Effector memory CD4-positive, alpha-beta T cell (primary cell): ENCODE measurements at regions not wholly inside any gene's neighbourhood (a gene's known extent, or its start where the extent isn't known, plus 50 kb on each side); places are given as distances from the start of the nearest gene placed in this dataset.

Source experiments
- DNase-seq, 3 donors: peaks; one replicate each; pipeline ENCODE4 v3.0.0-alpha.2; 2020
- H3K27ac ChIP-seq: 2 replicates; pipeline ENCODE4 v1.7.0; 2013; ENCODE audit warnings: mild to moderate bottlenecking, low read length, moderate library complexity; ENCODE audit not compliant: insufficient read depth, poor library complexity, severe bottlenecking
- H3K27me3 ChIP-seq: replicated peaks from 2 replicates; pipeline ENCODE4 v1.7.0; 2013; ENCODE audit warnings: mild to moderate bottlenecking, low read length; ENCODE audit not compliant: insufficient read depth, control insufficient read depth, poor library complexity, severe bottlenecking
- H3K36me3 ChIP-seq: 2 replicates; pipeline ENCODE4 v1.7.0; 2013; ENCODE audit warnings: mild to moderate bottlenecking, low read length, moderate library complexity; ENCODE audit not compliant: control insufficient read depth, insufficient read depth
- H3K4me1 ChIP-seq: 2 replicates; pipeline ENCODE4 v1.7.0; 2013; ENCODE audit warnings: low read length, mild to moderate bottlenecking; ENCODE audit not compliant: control insufficient read depth, insufficient read depth, poor library complexity, severe bottlenecking
- H3K4me3 ChIP-seq: 2 replicates; pipeline ENCODE4 v1.7.0; 2013; ENCODE audit warnings: low read length, low read depth, mild to moderate bottlenecking; ENCODE audit not compliant: insufficient read depth, poor library complexity, severe bottlenecking
- H3K9me3 ChIP-seq: 2 replicates; pipeline ENCODE4 v1.7.0; 2013; ENCODE audit warnings: mild to moderate bottlenecking, low read length, moderate library complexity; ENCODE audit not compliant: control insufficient read depth

DNA sequence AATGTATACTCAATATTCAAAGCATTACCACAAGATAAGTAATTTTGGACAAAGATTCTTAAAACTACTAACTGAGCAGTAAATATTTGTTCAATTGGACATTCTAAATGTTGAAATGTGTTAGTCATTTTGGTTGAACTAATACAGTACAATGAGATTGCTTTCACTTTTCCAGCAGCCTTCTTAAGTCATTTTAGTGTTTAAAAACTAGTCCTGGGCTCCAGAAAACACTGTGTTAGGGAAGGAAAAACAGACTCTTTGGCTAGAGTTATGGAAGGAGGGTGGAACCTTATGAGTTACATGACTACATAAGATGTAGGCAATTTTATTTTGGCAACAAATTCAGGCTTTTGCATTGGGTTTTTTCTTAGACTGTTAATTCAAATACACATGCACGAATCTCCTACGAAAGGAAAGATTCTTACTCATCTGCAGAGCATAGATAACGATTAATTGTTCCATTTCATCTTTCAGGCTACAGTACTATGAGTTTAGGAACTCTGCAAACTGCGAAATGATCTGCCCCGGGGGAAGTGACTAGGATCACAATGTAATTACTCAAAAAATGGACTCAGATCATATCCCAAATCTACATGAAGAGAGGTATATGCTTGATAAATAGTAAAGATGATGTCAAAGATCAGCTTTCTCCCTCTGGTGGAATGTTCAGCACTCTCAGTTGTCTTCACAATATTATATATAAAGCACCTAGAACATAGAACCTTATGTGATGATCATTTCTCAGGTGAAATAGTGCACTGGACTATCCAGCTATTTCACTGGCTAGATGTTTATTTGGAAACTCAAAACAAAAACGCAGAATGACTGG is 492.8 kb upstream of the MDFIC2 start:
- Histone ChIP-seq H3K36me3 (no peaks in the 10 kb centered on the region), H3K9me3 (no peaks in the 10 kb centered on the region), H3K27ac (no peak overlapping the region), H3K4me3 (no peak overlapping the region), H3K4me1 (no peaks in the 10 kb centered on the region), H3K27me3 (no peaks in the 10 kb centered on the region)
- DNase-seq: no peak

DNA sequence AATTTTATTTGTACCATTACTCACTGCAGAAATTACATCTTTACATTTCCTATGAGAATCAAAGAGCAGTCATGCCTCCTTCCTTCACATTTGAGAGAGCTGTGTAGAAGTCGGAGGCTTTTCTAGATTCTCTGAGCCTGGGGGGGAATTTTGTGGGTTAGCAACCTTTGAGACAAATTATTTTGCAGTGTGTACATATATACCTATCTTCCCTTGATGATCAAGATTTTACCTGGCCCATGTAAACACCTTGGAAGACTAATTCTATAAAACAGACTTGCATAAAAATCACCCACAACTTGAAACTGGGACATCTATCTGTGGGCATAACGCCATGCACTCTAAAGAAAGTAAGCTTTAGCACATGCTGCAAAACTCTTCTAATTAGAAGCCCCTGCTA is 491.5 kb upstream of the MDFIC2 start:
- H3K4me1 ChIP-seq: no peaks in the 10 kb centered on the region
- no peak for DNase-seq
- no peaks in the 10 kb centered on the region for H3K9me3 ChIP-seq
- H3K4me3 ChIP-seq: no peak overlapping the region
- no peaks in the 10 kb centered on the region for H3K36me3 ChIP-seq
- H3K27ac ChIP-seq: no peak overlapping the region
- no peaks in the 10 kb centered on the region for H3K27me3 ChIP-seq

DNA sequence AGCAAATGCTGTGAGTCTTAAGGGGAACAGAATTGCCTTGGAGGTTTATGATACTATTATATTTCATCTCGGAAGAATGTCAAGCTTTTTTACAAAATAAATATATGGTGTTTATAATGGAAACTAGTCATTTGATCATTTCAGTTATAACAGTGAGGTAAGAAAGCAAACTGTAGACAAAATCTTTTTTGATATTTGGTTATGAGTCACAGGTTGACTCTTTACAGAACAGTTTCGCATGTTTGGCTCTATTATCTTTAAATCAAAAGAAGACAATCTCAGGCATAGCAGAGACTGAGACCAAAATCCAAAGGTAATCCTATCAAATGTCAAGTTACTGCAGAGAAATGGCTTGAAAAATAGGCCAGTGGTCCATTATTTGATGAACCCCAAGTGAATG is 490.9 kb upstream of the MDFIC2 start:
- DNase-seq: no peak
- Histone ChIP-seq H3K27me3 (no peaks in the 10 kb centered on the region), H3K4me1 (no peaks in the 10 kb centered on the region), H3K36me3 (no peaks in the 10 kb centered on the region), H3K4me3 (no peak overlapping the region), H3K27ac (no peak overlapping the region), H3K9me3 (no peaks in the 10 kb centered on the region)

DNA sequence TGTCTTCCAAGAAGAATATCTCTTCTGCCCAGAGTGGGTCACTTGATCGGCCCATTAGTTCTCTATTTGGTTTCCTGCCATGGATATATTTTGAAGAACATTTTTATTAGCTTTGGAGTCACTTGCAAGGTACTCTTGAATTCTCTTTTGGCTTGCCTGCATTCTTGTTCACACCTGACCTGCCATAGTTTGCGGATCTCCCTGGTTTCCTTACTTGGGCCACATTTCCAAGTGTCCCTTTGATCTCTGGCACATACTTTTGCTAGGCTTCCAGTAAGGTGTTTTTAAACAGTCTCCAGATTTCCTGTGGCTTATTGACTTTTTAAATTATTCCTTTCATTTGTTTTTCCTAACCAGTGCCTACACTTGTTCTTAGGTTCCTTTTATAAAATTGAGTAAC is 488.5 kb upstream of the MDFIC2 start:
- no peaks in the 10 kb centered on the region for H3K36me3 ChIP-seq
- no peaks in the 10 kb centered on the region for H3K9me3 ChIP-seq
- no peak overlapping the region for H3K27ac ChIP-seq
- no peak overlapping the region for H3K4me3 ChIP-seq
- H3K4me1 ChIP-seq: no peaks in the 10 kb centered on the region
- no peaks in the 10 kb centered on the region for H3K27me3 ChIP-seq
- DNase-seq: no peak

DNA sequence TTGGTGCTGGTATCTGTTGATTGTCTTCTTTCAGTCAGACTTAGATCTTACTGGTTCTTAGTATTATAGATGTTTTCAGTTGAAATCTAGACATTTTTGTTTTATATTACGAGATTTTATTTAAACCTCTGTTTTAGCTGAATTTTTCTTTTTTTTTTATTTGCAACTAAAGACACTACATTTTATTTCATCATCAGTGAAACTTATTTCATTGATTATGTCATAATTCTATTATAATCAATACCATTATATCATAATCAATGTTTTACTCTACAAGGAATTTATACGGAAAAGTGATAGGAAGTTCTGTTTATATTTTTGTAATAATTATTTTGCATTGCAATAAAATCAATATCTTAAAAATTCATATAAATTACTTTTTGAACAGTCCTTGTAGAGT is 477.4 kb upstream of the MDFIC2 start:
- no peaks in the 10 kb centered on the region for H3K4me1 ChIP-seq
- no peak overlapping the region for H3K4me3 ChIP-seq
- DNase-seq: no peak
- H3K27me3 ChIP-seq: no peaks in the 10 kb centered on the region
- H3K27ac ChIP-seq: no peak overlapping the region
- no peaks in the 10 kb centered on the region for H3K9me3 ChIP-seq
- H3K36me3 ChIP-seq: no peaks in the 10 kb centered on the region

DNA sequence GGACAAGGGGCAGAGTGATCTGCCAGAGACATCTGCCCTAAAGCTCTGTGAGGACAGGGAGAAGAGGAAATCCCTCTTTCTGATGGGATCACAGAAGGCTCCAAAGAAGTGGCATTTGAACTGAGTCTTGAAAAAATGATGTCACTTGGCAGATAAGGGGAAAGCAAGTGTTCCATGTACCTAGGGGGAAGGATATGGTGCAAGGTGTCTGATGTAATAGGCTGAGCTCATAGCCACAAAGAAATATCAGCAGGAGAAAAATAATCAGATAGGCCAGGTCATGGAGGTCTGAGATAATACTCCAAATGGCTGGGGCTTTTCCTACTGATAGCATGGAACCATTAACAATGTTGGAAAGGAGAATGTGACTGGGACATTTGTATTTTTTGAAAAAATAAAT is 468.4 kb upstream of the MDFIC2 start:
- Histone ChIP-seq H3K9me3 (no peaks in the 10 kb centered on the region), H3K27me3 (no peaks in the 10 kb centered on the region), H3K27ac (no peak overlapping the region), H3K36me3 (no peaks in the 10 kb centered on the region), H3K4me1 (no peaks in the 10 kb centered on the region), H3K4me3 (no peak overlapping the region)
- DNase-seq: no peak

DNA sequence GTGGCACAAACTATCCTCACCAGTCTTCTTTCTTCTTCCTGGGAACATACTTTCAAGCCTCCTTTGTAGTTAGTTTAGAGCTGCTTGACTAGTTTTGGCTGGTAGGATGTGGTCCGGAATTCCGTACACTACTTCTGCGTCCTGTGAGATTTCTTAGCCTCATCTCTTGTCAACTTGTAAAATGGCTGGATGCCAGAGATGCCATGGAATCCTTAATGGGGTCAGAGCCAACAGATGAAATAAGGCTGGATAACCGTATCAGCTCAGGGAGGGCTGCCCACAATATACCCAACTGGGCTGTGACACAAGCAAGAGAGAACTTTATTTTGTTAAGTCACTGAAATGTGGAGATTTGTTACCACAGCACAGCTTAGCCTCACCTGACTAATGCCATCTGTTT is 466.9 kb upstream of the MDFIC2 start:
- Histone ChIP-seq H3K36me3 (no peaks in the 10 kb centered on the region), H3K27me3 (no peaks in the 10 kb centered on the region), H3K4me3 (no peak overlapping the region), H3K27ac (no peak overlapping the region), H3K9me3 (no peaks in the 10 kb centered on the region), H3K4me1 (no peaks in the 10 kb centered on the region)
- no peak for DNase-seq

DNA sequence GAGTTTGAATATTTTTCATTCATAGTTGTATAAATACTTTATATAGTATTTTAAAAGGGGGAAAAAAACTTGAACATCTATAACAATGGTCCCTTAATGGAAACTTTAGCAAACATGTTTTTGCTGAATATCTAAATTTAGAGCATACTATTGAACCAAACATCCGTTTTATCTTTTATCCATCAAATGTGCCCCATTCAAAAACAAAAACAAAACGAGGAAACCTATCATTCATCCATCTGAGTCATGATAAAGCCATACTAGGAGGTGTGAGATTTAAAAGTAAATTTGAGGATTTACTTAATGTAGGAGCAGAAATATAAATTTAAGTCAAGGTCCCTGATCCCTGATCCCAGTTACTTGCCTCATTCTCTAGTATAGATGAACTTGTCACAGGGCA is 463.6 kb upstream of the MDFIC2 start:
- Histone ChIP-seq H3K27ac (no peak overlapping the region), H3K9me3 (no peaks in the 10 kb centered on the region), H3K4me1 (no peaks in the 10 kb centered on the region), H3K36me3 (no peaks in the 10 kb centered on the region), H3K27me3 (no peaks in the 10 kb centered on the region), H3K4me3 (no peak overlapping the region)
- DNase-seq: no peak

DNA sequence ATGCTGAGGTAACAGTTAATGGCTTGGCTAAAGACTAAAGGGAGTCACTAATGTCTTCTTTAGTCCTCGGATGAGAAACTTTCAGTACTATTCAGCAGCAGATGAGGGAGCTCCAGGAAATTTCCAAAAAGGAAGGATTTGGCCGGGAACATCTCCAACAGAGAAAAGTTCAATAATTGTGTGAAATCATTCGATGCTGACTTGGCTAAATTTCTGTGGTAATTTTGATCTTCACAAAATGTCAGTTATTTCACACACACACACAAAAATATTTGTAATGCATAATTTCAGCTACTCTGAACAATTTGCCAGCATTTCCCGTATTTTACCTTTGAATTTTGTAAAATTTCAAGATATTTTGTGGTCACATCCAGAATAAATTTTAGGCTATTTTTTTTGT is 462.8 kb upstream of the MDFIC2 start:
- DNase-seq: no peak
- H3K4me1 ChIP-seq: no peaks in the 10 kb centered on the region

DNA sequence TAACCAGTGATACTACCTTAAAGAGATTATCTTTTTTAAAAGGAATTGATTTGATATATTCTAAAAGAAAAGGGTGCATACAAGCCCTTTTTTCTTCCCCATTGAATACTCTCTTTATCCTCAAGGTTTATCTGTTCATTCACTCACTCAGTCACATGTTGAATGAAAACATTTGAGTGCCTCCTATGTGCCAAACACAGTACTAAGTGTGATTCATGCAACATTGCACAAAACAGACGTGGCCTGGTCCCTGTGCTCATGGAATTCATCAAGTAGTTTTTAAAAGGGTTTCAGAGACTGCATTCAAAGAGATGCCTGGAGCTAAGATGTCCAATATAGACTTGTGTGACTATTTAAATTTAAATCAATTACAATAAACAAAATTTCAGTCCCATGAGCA is 462.2 kb upstream of the MDFIC2 start:
- Histone ChIP-seq H3K4me3 (no peak overlapping the region), H3K27ac (no peak overlapping the region), H3K9me3 (no peaks in the 10 kb centered on the region), H3K27me3 (no peaks in the 10 kb centered on the region), H3K4me1 (no peaks in the 10 kb centered on the region), H3K36me3 (no peaks in the 10 kb centered on the region)
- no peak for DNase-seq

More for the DNA sequence above, 462.8 kb upstream of the MDFIC2 start:
- Histone ChIP-seq H3K4me3 (no peak overlapping the region), H3K36me3 (no peaks in the 10 kb centered on the region), H3K27ac (no peak overlapping the region), H3K9me3 (no peaks in the 10 kb centered on the region), H3K27me3 (no peaks in the 10 kb centered on the region)
